Urinary bladder (tissue), 3 donors: ENCODE measurements at regions not wholly inside any gene's neighbourhood (a gene's known extent, or its start where the extent isn't known, plus 50 kb on each side); places are given as distances from the start of the nearest gene placed in this dataset.

Experiments used
- DNase-seq: peaks from one replicate; pipeline ENCODE4 v3.0.0-alpha.2; 2015; ENCODE audit errors: extremely low spot score
- H3K27ac ChIP-seq: one replicate; pipeline ENCODE4 v1.5.1; 2013; ENCODE audit warnings: low read depth, mild to moderate bottlenecking, moderate library complexity
- H3K36me3 ChIP-seq: one replicate; pipeline ENCODE4 v1.6.1; 2013; ENCODE audit warnings: mild to moderate bottlenecking, moderate library complexity; ENCODE audit not compliant: insufficient read depth
- H3K4me1 ChIP-seq: one replicate; pipeline ENCODE4 v1.6.1; 2013; ENCODE audit warnings: mild to moderate bottlenecking, moderate library complexity; ENCODE audit not compliant: insufficient read depth
- H3K4me3 ChIP-seq: one replicate; pipeline ENCODE4 v1.5.1; 2013; ENCODE audit warnings: low read depth, low read length
- WGBS: extraction: QIAGEN DNeasy Blood & Tissue Kit; methylation state at CpG from one replicate; pipeline ENCODE4 v1.1.7; 2013; 5-methylcytosine and 5-hydroxymethylcytosine counted together
- donor health status: healthy with polysubstance abuse.
- donor health status: healthy.

DNA sequence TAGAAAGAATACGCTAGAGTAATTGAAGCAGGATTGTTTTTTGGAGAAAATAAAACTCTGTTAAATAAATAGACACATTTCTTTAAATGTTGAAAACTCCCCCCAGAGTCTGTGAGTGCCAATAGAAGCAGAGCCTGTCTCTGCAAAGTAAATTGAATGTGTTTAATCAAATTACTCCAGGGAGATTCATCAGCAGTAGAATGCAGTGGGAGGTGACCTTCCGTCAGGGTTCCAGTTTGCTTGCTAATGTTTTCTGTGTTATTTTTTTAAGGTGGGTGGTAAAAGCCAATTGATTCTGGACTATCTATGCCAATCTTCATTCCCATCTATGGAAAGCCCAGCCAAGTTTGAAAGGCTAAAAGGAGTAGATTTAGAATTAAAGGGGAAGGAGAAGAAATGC is 612.4 kb upstream of the GRM7 start:
- DNase-seq, result no peak
- 77% methylated on average over 2 of the region's 2 CpGs for WGBS
- H3K4me3 ChIP-seq, result no peak overlapping the region
- no peaks in the 10 kb centered on the region for H3K4me1 ChIP-seq
- H3K36me3 ChIP-seq, result no peaks in the 10 kb centered on the region
- H3K27ac ChIP-seq, result no peak overlapping the region

DNA sequence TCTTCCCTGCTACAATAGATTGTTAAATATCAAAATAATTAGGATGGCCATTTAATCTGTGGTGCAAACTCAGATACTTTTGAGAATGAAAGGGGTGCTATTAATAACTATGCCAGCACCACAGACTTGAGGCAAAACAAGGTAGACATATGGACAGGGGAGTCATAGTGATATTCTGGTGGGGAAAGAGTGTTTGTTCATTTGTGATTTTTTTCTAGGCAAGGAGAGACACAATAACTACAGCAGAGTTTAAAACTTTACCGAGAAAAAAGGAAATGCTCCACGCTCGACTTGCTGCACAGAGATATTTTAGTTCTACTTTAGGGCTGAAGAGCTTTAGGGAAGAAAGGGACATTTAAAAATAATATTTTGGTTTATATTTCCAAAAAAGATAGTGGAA is 611.2 kb upstream of the GRM7 start:
- no peaks in the 10 kb centered on the region for H3K4me1 ChIP-seq
- H3K4me3 ChIP-seq, result no peak overlapping the region
- no peaks in the 10 kb centered on the region for H3K36me3 ChIP-seq
- WGBS, result 87% methylated on average over 3 of the region's 3 CpGs
- DNase-seq, result no peak
- no peak overlapping the region for H3K27ac ChIP-seq

DNA sequence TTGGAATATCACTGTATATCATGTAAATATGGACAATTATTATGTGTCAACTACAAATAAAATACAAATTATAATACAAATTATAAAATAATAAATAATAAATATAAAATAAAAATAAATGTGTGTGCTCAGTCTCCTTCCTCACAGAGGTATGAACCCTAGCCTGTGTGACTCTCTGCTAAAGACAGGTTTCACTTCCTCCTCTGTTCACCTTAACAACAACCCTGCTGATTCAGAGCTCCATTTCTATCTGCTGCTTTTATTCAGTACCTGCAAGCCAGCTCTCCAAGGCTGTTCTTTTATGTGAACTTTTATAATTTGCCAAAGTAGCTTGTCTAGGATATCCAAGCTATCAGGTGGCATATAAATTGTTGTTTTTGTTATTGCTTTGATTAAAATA is 610.7 kb upstream of the GRM7 start:
- no peak overlapping the region for H3K4me3 ChIP-seq
- no peaks in the 10 kb centered on the region for H3K4me1 ChIP-seq
- no peak overlapping the region for H3K27ac ChIP-seq
- no peaks in the 10 kb centered on the region for H3K36me3 ChIP-seq
- no peak for DNase-seq

DNA sequence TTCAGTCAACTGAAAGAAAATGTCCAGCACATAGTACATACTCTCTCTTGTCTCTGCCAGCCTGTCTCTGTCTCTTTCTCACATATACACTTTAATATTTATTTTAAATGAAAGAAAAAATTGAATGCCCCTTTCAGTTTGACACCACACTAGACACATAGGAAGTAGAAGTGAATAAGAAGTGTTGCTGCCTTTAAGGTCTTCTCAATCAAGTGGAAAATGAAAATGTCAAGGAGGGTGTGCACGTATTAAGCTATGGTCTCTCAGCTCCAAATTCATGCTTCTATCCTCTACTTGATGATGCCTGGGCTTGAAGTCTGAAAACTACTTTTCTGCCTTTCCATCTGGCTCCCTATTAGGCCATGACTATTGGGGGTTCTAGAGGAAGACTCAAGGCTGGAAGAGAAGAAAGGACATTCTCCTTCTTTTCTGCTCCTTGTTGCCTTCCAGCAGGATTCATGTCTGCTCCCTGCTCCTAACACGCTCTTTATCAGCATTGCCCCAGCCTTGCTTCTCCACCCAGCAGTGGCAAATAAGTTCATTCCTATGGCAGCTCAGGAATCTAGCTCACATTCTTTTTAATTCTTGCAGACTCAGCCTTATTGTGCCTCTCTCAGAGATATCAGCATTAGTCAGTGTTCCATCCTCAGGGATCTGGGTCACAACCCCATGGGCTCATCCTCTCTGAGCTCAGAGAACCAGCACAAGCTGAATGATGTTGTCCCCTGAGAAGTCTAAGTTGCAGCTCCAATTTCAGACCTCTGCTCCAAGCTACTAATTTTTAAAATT is 609.1 kb upstream of the GRM7 start:
- no peak overlapping the region for H3K27ac ChIP-seq
- H3K36me3 ChIP-seq, result no peaks in the 10 kb centered on the region
- 81% methylated on average over 2 of the region's 2 CpGs for WGBS
- H3K4me3 ChIP-seq, result no peak overlapping the region
- DNase-seq, result no peak
- H3K4me1 ChIP-seq, result no peaks in the 10 kb centered on the region

DNA sequence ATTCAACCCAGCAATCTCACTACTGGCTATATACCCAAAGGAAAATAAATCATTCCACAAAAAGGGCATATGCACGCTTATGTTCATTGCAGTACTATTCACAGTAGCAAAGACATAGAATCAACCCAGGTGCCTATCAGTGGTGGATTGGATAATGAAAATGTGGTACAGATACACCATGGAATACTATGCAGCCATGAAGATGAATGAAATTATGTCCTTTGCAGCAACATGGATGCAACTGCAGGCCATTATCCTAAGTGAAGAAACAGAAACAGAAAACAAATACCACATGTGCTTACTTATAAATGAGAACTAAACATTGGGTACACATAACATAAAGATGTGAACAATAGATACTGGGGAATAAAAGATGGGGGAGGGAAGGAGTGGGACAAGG is 606.4 kb upstream of the GRM7 start:
- Histone ChIP-seq H3K27ac (no peak overlapping the region), H3K4me3 (no peak overlapping the region), H3K36me3 (no peaks in the 10 kb centered on the region), H3K4me1 (no peaks in the 10 kb centered on the region)
- 98% methylated on average over 1 of the region's 1 CpG for WGBS
- no peak for DNase-seq

DNA sequence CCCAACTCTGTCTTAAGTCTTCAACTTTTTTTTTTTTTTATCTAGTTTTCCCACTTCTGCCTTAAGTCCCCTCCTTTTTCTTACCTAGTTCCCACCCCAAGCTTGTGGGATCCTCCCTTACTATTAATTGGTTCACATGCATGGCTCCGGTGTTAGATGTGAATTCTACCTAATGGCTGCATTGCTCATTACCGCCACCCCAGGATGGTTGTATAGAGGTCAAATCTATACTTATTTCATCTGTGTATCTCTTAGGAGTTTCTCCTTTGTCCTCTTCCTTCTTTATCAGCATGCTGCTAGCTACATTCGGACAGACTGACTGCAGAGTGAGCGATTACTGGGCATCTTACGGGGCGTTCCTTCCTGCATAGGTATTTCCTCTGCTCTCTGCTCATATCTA is 605.7 kb upstream of the GRM7 start:
- Histone ChIP-seq H3K27ac (no peak overlapping the region), H3K36me3 (no peaks in the 10 kb centered on the region), H3K4me3 (no peak overlapping the region), H3K4me1 (no peaks in the 10 kb centered on the region)
- 96% methylated on average over 6 of the region's 6 CpGs for WGBS
- no peak for DNase-seq

DNA sequence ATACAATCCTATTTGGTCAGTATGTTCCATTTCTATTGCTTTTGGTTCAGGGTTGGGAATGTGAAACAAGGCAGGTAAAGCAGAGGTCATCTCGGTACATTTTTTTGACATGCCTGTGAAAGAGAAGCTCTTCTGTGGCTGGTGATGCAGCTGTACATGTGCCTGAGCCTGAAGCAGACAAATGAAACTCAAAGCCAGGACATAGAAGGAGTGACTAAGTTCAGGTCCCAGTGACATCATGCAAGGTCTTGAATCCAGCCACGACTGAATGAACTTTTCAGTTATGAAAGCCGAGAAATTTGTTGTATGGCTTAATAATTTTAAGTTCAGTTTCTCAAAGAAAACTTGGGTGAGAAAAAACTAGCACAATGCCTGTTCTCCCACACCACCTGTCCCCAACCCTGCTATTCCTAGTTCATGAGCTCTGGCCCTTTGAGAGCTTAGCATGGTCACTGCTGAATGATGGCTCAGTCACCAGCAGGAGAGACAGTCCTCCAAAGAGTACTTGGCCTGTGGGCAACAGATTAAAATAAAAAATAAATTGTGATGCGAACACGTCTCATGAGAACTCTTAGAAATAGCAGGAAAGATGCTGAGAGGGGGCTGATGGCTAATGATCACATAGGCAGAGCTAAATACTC is 600.2 kb upstream of the GRM7 start:
- H3K4me3 ChIP-seq, result no peak overlapping the region
- H3K4me1 ChIP-seq, result no peaks in the 10 kb centered on the region
- 89% methylated on average over 5 of the region's 5 CpGs for WGBS
- no peaks in the 10 kb centered on the region for H3K36me3 ChIP-seq
- no peak for DNase-seq
- no peak overlapping the region for H3K27ac ChIP-seq

DNA sequence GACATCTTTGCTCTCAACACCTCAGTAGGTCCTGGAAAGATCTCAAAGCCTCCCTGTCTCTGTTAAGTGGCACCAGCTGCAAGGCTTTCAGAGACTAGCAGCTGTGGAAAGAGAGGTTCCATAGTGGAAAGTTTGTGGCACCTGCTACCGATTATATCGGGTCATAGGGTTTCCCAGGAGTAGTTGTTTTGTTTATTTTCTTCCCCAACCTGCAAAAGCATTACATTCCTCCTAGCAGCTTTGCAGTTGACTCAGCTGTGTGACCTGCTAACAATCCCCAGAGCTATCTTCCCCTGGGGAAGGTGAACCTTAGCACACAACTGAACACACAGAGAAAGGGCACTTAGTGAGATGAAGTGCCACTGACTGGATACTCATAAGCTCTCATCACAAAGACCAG is 598.9 kb upstream of the GRM7 start:
- H3K4me3 ChIP-seq, result no peak overlapping the region
- no peaks in the 10 kb centered on the region for H3K36me3 ChIP-seq
- 71% methylated on average over 2 of the region's 2 CpGs for whole genome bisulfite sequencing
- no peak overlapping the region for H3K27ac ChIP-seq
- H3K4me1 ChIP-seq, result no peaks in the 10 kb centered on the region
- no peak for DNase-seq

DNA sequence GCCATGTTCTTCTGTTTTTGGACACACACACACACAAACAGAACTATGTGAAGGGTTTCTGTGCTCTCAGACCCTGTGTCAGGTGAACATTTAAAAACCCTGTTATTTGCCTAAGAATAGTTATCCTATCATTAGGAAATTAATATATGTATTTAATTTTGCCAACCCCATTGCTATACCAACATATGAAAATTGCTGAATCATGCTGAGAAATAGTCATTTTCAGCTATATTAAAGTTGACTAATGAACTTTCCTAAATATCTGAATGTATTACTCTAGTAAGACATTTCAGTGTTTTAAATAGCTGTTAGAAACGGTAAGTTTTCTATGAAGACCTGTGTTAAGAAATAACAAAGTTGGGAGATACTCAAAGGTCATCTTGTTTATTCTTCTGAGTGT is 596.9 kb upstream of the GRM7 start:
- 86% methylated on average over 1 of the region's 1 CpG for WGBS
- Histone ChIP-seq H3K36me3 (no peaks in the 10 kb centered on the region), H3K4me1 (no peaks in the 10 kb centered on the region), H3K4me3 (no peak overlapping the region), H3K27ac (no peak overlapping the region)
- DNase-seq, result no peak

DNA sequence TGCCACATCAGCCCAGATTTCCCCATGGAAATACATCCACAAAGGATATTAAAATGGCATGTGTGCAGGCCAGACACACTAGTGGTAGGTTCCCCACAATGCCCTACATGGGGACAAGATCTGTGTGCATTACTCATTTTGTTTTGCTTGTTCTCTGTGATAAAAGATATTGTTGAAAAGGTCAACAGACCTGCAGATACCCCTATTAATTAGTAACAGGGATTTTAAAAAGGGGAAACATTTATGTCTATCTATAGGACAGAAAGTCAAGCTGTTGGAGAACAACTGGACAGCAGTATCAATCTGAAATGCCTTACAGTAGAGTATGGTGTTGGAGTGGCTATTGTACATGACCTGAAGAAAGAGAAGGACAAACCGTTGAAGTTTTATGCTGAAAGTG is 596.0 kb upstream of the GRM7 start:
- 84% methylated on average over 1 of the region's 1 CpG for WGBS
- no peak overlapping the region for H3K27ac ChIP-seq
- H3K36me3 ChIP-seq, result no peaks in the 10 kb centered on the region
- no peak for DNase-seq
- H3K4me1 ChIP-seq, result no peaks in the 10 kb centered on the region
- H3K4me3 ChIP-seq, result no peak overlapping the region

DNA sequence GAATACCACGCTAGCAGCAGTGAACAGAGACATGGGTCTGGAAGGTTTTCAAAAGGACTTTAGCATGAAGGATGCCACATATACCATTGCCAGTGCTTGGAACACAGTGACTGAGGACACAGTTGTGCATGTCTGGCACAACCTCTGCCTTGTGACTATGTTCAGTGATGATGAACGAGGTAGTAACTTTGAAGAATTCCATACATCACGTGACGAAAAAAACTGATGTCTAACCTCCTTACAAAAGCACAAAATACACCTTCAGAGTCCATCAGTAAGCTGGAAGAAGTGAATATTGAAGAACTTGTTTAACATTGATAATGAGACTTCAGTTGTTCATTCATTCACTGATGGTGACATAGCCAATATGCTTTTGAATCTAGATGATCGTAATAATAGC is 594.8 kb upstream of the GRM7 start:
- Histone ChIP-seq H3K27ac (no peak overlapping the region), H3K36me3 (no peaks in the 10 kb centered on the region), H3K4me1 (no peaks in the 10 kb centered on the region), H3K4me3 (no peak overlapping the region)
- 78% methylated on average over 5 of the region's 5 CpGs for WGBS
- no peak for DNase-seq

DNA sequence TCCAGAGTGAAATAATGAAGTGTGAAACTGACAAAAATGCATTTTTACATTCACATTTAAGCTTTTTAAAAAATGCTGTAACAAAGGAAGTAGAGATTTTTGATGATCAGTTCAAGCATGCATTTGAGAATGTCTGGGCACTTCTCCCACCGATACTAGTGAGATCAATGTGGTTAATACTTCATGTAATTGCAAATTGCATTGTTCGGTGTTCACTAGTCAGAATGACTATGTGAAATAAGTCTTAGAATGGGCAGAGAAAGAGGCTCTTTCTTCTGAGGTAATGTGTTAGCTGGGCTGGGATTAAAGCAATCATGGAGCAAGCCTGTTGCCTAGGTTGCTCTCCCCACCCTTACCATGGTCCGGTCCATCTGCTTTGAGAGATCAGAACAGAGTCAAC is 587.0 kb upstream of the GRM7 start:
- 89% methylated on average over 3 of the region's 3 CpGs for WGBS
- no peaks in the 10 kb centered on the region for H3K4me1 ChIP-seq
- no peaks in the 10 kb centered on the region for H3K36me3 ChIP-seq
- DNase-seq, result no peak
- H3K4me3 ChIP-seq, result no peak overlapping the region
- no peak overlapping the region for H3K27ac ChIP-seq

DNA sequence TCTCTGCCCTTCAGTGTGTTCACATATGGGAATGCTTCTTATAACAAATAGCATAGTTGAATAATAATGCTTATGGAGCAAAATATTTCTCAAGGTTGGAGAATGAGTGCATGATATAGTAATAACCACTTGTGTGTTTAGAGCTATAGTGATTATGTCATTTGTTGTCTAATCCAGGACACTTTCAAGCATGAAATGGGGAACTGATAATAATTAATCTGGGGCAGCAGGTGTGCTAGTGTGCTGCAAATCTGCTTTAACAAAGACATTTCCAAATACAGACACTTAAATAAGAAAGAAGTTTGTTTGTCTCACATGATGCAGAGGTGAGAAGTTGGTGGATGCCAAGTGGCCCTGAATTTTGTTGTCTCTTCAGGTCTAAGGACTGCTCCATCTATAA is 579.3 kb upstream of the GRM7 start:
- no peak for DNase-seq
- Histone ChIP-seq H3K27ac (no peak overlapping the region), H3K4me1 (no peaks in the 10 kb centered on the region), H3K36me3 (no peaks in the 10 kb centered on the region), H3K4me3 (no peak overlapping the region)

DNA sequence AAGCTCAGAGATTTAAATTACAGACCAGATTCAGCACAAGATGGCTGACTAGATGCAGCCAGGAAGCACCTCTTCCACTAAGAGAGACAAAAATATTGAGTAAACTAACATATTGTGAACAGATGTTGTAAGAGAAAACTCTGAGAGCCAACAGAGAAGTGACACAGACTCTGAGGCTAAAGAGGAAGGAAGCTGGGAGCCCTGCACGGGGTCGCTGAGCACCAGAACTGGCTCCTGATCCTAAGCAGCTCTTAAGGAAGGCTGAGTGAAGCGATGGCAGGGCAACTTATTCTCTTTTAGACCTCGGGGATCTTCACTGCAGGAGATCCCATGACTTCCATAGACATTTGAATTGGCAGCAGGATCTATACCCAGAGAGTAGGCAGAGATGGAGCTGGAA is 578.0 kb upstream of the GRM7 start:
- Histone ChIP-seq H3K4me3 (no peak overlapping the region), H3K4me1 (no peaks in the 10 kb centered on the region), H3K36me3 (no peaks in the 10 kb centered on the region), H3K27ac (no peak overlapping the region)
- no peak for DNase-seq
- WGBS, result 75% methylated on average over 4 of the region's 4 CpGs
